CD14-positive monocyte (primary cell): ENCODE measurements at regions not wholly inside any gene's neighbourhood (a gene's known extent, or its start where the extent isn't known, plus 50 kb on each side); places are given as distances from the start of the nearest gene placed in this dataset.

ENCODE experiments used
- DNase-seq, 3 donors: peaks; one replicate each; pipeline ENCODE4 v3.0.0-alpha.2; 2011 to 2022
- H2AFZ ChIP-seq: 2 replicates; pipeline ENCODE4 v1.6.0; 2012; ENCODE audit warnings: mild to moderate bottlenecking, low read depth, low read length, inconsistent platforms; ENCODE audit not compliant: insufficient read depth, poor library complexity, severe bottlenecking
- H3K27ac ChIP-seq, 2 donors: 1 replicate in 1 of 2; 2 replicates in 1 of 2; pipeline ENCODE4 v1.5.1; 2012 to 2013; ENCODE audit warnings: low read length in 2 of 2, control low read depth in 1 of 2, inconsistent platforms in 1 of 2, low read depth in 1 of 2, mild to moderate bottlenecking in 1 of 2
- H3K27me3 ChIP-seq, 2 donors: one replicate each; pipeline versions ENCODE4 v1.6.0 to v1.6.1; 2011 to 2013; ENCODE audit warnings: low read length in 2 of 2; ENCODE audit not compliant: control insufficient read depth in 2 of 2, insufficient read depth in 2 of 2
- H3K36me3 ChIP-seq, 2 donors: replicated peaks in 1 of 2; 1 replicate in 1 of 2; 2 replicates in 1 of 2; pipeline versions ENCODE4 v1.5.1 to v1.6.1; 2012 to 2013; ENCODE audit warnings: low read length in 2 of 2, control low read depth in 1 of 2, inconsistent platforms in 1 of 2, mild to moderate bottlenecking in 1 of 2; ENCODE audit not compliant: insufficient read depth in 2 of 2, control insufficient read depth in 1 of 2
- H3K4me1 ChIP-seq, 2 donors: 1 replicate in 1 of 2; 2 replicates in 1 of 2; pipeline versions ENCODE4 v1.5.1 to v1.6.1; 2012 to 2013; ENCODE audit warnings: low read length in 2 of 2, control low read depth in 1 of 2, inconsistent platforms in 1 of 2, mild to moderate bottlenecking in 1 of 2, moderate library complexity in 1 of 2; ENCODE audit not compliant: insufficient read depth in 2 of 2, control insufficient read depth in 1 of 2
- H3K4me2 ChIP-seq: replicated peaks from 2 replicates; pipeline ENCODE3; 2012; ENCODE audit warnings: low read length, moderate library complexity, mild to moderate bottlenecking; ENCODE audit not compliant: poor library complexity, severe bottlenecking; ENCODE audit errors: extremely low read depth
- H3K4me3 ChIP-seq, 3 experiments: fragments of 200-600 bp in 1 of 3; sonication (generic) in 1 of 3; replicated peaks in 1 of 3; 1 replicate in 2 of 3; 2 replicates in 1 of 3; pipeline ENCODE4 v1.5.1; 2011 to 2013; ENCODE audit warnings: low read length in 3 of 3, mild to moderate bottlenecking in 3 of 3, control low read depth in 2 of 3, low read depth in 2 of 3, inconsistent platforms in 1 of 3, moderate library complexity in 1 of 3
- H3K79me2 ChIP-seq: 2 replicates; pipeline ENCODE4 v1.6.0; 2012; ENCODE audit warnings: mild to moderate bottlenecking, control low read depth, inconsistent platforms, low read length, moderate library complexity; ENCODE audit not compliant: insufficient read depth
- H3K9ac ChIP-seq: 2 replicates; pipeline ENCODE4 v1.6.0; 2017; ENCODE audit warnings: low read length, mild to moderate bottlenecking; ENCODE audit not compliant: insufficient read depth, poor library complexity, severe bottlenecking
- H3K9me3 ChIP-seq, 2 donors: replicated peaks in 1 of 2; 1 replicate in 1 of 2; 2 replicates in 1 of 2; pipeline versions ENCODE4 v1.5.1 to v1.6.1; 2012 to 2013; ENCODE audit warnings: low read length in 2 of 2, control low read depth in 1 of 2; ENCODE audit not compliant: control insufficient read depth in 1 of 2, insufficient read depth in 1 of 2
- H4K20me1 ChIP-seq: 2 replicates; pipeline ENCODE4 v1.6.0; 2012; ENCODE audit warnings: mild to moderate bottlenecking, low read length, control low read depth, moderate library complexity; ENCODE audit not compliant: insufficient read depth
- H3K27ac Mint-ChIP-seq, 7 donors: one replicate each; pipeline ENCODE4 v1.8.0; 2020; ENCODE audit warnings: mild to moderate bottlenecking in 7 of 7, mixed read lengths in 7 of 7, moderate library complexity in 6 of 7, inconsistent platforms in 2 of 7
- H3K27me3 Mint-ChIP-seq, 3 donors: one replicate each; pipeline ENCODE4 v1.8.0; 2021 to 2022; ENCODE audit warnings: low read depth in 3 of 3, mild to moderate bottlenecking in 3 of 3, mixed read lengths in 3 of 3, moderate library complexity in 3 of 3, inconsistent platforms in 1 of 3
- H3K36me3 Mint-ChIP-seq, 2 donors: one replicate each; pipeline ENCODE4 v1.8.0; 2020; ENCODE audit warnings: mixed read lengths in 2 of 2, inconsistent platforms in 1 of 2, mild to moderate bottlenecking in 1 of 2
- H3K4me1 Mint-ChIP-seq: one replicate; pipeline ENCODE4 v1.8.0; 2020; ENCODE audit warnings: mild to moderate bottlenecking, mixed read lengths
- H3K4me3 Mint-ChIP-seq, 2 donors: one replicate each; pipeline ENCODE4 v1.8.0; 2020; ENCODE audit warnings: mild to moderate bottlenecking in 2 of 2, mixed read lengths in 2 of 2, moderate library complexity in 1 of 2
- H3K9me3 Mint-ChIP-seq, 7 donors: one replicate each; pipeline ENCODE4 v1.8.0; 2020 to 2022; ENCODE audit warnings: mixed read lengths in 7 of 7, mild to moderate bottlenecking in 6 of 7, moderate library complexity in 6 of 7, inconsistent platforms in 2 of 7
- WGBS: methylation state at CpG from one replicate; pipeline ENCODE4 v1.1.5; 2013; ENCODE audit warnings: missing lambda C conversion rate; ENCODE audit not compliant: insufficient coverage; 5-methylcytosine and 5-hydroxymethylcytosine counted together
- intact Hi-C, 2 donors: fragments of 100-400 bp; cut with micrococcal nuclease; formaldehyde crosslinking; loops; one replicate each; pipeline versions ENCODE4 v1.15.0 to v1.15.1; 2023
- TF ChIP-seq, protein P1 (sequence below): fragments of 200-600 bp; IDR thresholded peaks from one replicate; pipeline ENCODE4 v1.8.0; 2022; ENCODE audit warnings: antibody characterized with exemption, mild to moderate bottlenecking

DNA sequence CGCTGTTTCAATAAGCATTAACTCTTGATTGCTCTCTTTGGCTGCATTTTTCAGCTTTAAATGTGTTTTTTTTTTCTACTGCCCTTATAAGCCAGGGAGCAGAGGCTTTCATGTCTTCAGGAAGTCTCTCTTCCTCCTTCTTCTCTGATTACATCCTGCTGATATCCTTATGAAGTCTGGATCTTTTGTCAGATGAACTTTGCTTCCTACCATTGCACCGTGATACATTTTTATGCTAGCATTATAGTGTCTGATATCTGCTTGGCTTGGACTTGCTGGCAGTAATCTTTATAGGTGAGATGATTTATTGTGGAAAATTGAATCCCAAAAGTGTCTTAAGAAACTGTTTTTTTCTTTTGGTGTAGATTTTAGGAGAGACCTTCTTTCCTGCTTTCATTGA is 160.4 kb upstream of the CFAP20DC start:
- no peak overlapping the region for H3K4me3 Mint-ChIP-seq

DNA sequence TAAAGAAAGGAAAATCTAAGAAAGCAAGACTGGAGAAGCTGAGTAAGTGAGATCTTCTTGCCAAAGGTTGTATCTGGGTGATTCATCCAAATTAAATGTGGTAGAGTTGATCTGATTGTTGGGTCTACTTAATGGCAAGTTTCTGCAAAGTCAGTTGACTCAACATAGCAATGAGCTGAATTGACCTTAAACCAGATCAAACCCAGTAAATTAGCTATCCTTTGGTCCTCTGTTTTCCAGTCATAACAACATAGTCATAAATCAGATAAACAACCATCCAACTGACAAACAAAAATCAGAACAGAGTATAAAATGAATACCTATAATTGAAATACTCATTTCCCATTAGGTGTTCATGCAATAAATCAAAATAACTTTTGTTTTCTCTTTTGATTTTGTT is 142.6 kb upstream of the CFAP20DC start:
- DNase-seq = no peak
- Mint-ChIP-seq H3K27me3 (peaks cover 0 to 5% (median 0%) of the 10 kb centered on the region in 3 donors), H3K36me3 (no peaks in the 10 kb centered on the region), H3K9me3 (peaks cover 0 to 5% (median 0%) of the 10 kb centered on the region in 7 donors), H3K4me3 (no peak overlapping the region), H3K27ac (no peak overlapping the region), H3K4me1 (no peaks in the 10 kb centered on the region)
- intact Hi-C loops = no loop called here
- no peaks in the 10 kb centered on the region for H3K4me1 ChIP-seq
- H2AFZ ChIP-seq = no peak overlapping the region
- no peaks in the 10 kb centered on the region for H4K20me1 ChIP-seq
- no peak overlapping the region for H3K27ac ChIP-seq
- H3K4me3 ChIP-seq = no peak overlapping the region
- H3K79me2 ChIP-seq = no peaks in the 10 kb centered on the region
- TF ChIP-seq, protein P1, sequence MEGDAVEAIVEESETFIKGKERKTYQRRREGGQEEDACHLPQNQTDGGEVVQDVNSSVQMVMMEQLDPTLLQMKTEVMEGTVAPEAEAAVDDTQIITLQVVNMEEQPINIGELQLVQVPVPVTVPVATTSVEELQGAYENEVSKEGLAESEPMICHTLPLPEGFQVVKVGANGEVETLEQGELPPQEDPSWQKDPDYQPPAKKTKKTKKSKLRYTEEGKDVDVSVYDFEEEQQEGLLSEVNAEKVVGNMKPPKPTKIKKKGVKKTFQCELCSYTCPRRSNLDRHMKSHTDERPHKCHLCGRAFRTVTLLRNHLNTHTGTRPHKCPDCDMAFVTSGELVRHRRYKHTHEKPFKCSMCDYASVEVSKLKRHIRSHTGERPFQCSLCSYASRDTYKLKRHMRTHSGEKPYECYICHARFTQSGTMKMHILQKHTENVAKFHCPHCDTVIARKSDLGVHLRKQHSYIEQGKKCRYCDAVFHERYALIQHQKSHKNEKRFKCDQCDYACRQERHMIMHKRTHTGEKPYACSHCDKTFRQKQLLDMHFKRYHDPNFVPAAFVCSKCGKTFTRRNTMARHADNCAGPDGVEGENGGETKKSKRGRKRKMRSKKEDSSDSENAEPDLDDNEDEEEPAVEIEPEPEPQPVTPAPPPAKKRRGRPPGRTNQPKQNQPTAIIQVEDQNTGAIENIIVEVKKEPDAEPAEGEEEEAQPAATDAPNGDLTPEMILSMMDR = no peak
- H3K4me2 ChIP-seq = no peak overlapping the region
- H3K9ac ChIP-seq = no peak overlapping the region
- no peaks in the 10 kb centered on the region for H3K9me3 ChIP-seq
- no peaks in the 10 kb centered on the region for H3K27me3 ChIP-seq
- H3K36me3 ChIP-seq = no peaks in the 10 kb centered on the region

More for the DNA sequence above, 160.4 kb upstream of the CFAP20DC start:
- intact Hi-C loops = loop anchor here (10.0 kb wide), 1 partner anchor 645 kb away; no protein-coding TSS in a partner anchor
- Histone ChIP-seq H3K4me1 (no peaks in the 10 kb centered on the region), H3K4me2 (no peak overlapping the region), H2AFZ (no peak overlapping the region), H3K36me3 (no peaks in the 10 kb centered on the region), H4K20me1 (no peaks in the 10 kb centered on the region), H3K79me2 (no peaks in the 10 kb centered on the region), H3K9me3 (no peaks in the 10 kb centered on the region), H3K27me3 (no peaks in the 10 kb centered on the region), H3K4me3 (no peak overlapping the region), H3K9ac (no peak overlapping the region), H3K27ac (no peak overlapping the region)
- peaks cover 2% of the 10 kb centered on the region for H3K4me1 Mint-ChIP-seq
- DNase-seq = no peak
- H3K27me3 Mint-ChIP-seq = peaks cover 2 to 7% (median 5%) of the 10 kb centered on the region in 3 donors
- H3K36me3 Mint-ChIP-seq = no peaks in the 10 kb centered on the region
- no peaks in the 10 kb centered on the region for H3K9me3 Mint-ChIP-seq
- TF ChIP-seq, protein P1 = no peak
- 67% methylated on average over 1 of the region's 2 CpGs for WGBS
- H3K27ac Mint-ChIP-seq = no peak overlapping the region
